IPS-18c (cell line): ENCODE measurements at regions not wholly inside any gene's neighbourhood (a gene's known extent, or its start where the extent isn't known, plus 50 kb on each side); places are given as distances from the start of the nearest gene placed in this dataset.
"Not testable (repeated sequence)": the region's sequence is repeated elsewhere in the genome, so short reads cannot be mapped to it uniquely, and the experiment has no call there.

Experiments
- H3K4me3 ChIP-seq: 2 replicates; pipeline ENCODE4 v1.7.0; 2013; ENCODE audit warnings: low read depth, mild to moderate bottlenecking, low read length, moderate library complexity; ENCODE audit not compliant: insufficient read depth
- H3K9me3 ChIP-seq: one replicate; pipeline ENCODE4 v1.6.1; 2013; ENCODE audit warnings: mild to moderate bottlenecking, low read length, moderate library complexity; ENCODE audit not compliant: control insufficient read depth, insufficient read depth

DNA sequence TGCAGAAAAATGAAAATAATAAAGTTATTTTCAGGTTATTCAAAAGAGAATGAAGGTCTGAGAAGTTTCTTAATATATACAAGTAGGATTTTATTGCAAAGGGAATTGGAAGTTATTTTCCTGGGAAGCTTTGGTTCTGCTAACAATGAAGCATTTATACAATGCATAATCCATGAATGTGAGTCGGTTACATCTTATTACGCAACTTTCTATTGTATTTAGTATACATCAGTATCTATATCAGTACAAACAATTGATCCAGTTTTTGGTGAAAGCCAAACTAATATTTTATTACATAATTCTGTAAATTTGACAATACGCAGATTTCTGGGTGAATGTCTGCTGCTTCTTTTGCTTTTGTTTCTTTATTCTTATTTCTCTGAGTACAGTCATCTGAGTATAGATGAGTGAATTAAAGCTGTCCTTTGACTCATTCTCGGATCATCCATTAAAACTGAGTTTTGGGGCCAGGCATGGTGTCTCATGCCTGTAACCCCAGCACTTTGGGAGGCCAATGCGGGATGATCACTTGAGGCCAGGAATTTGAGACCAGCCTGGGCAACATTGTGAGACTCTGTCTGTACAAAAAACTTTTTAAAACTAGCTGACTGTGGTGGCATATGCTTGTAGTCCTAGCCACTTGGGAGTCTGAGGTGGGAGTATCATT lies 108.5 kb downstream of the SOCS6 start:
- no peaks in the 10 kb centered on the region for H3K9me3 ChIP-seq
- no peak overlapping the region for H3K4me3 ChIP-seq

DNA sequence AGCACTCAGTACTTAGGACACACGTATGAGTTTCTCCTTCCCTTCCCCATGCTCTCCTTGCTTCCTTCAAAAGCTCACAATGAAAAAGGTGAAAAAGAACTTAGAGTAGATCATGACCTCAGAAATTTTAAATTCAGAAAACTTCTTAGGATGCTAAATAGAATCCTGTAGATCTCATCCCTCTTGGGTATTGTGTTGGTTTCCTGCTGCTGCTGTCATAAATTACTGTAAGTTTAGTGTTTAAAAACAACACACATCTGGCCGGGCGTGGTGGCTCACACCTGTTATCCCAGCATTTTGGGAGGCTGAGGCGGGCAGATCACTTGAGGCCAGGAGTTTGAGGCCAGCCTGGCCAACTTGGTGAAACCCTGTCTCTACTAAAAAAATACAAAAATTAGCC lies 106.9 kb downstream of the SOCS6 start:
- not testable (repeated sequence) for H3K9me3 ChIP-seq

DNA sequence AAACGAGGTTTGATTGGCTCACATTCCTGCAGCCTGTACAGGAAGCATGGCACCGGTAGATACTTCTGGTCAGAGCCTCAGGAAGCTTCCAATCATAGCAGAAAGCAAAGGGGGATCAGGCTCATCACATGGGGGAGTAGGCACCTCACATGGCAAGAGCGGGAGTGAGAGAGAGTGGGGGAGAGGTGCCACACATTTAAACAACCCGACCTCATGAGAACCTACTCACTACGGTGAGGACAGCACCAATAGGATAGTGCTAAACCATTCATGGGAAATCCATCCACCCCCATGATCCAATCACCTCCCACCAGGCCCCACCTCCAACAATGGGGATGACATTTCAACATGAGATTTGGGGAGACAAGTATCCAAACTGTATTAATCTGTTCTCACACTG lies 105.8 kb downstream of the SOCS6 start:
- no peaks in the 10 kb centered on the region for H3K9me3 ChIP-seq
- no peak overlapping the region for H3K4me3 ChIP-seq

More for the DNA sequence above, 106.9 kb downstream of the SOCS6 start:
- not testable (repeated sequence) for H3K4me3 ChIP-seq

DNA sequence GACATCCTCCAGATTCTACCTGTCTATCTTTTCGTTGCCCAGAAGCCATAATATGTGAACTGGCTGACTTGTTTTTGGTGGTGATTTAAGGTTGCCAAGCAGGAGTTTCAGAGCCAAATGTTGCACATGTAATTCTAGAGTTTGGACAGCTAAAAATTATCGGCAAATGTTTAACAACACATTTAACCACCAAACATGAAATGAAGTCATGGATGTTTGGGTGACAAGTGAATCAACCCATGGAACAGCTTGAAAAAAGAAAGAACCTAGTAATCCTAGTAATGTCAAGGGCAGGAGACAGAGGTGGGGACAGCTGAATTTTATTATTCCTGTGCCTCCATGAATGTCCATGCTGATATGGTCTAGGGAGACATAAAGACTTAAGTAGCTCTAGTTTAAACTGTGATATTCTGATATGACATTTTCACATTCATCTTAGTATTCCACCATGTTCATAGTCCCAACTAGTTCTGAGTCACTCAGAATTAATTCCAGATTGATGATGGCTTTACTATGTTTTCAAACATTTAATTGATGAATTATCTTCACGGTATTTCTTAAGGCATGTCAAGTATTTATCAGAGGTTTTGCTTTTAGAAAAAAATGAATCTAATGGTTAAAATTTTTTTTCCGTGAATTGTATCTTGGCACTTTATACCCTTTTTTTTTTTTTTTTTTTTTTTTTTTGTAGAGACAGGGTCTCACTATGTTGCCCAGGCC lies 101.7 kb downstream of the SOCS6 start:
- H3K4me3 ChIP-seq: no peak overlapping the region
- H3K9me3 ChIP-seq: no peaks in the 10 kb centered on the region

DNA sequence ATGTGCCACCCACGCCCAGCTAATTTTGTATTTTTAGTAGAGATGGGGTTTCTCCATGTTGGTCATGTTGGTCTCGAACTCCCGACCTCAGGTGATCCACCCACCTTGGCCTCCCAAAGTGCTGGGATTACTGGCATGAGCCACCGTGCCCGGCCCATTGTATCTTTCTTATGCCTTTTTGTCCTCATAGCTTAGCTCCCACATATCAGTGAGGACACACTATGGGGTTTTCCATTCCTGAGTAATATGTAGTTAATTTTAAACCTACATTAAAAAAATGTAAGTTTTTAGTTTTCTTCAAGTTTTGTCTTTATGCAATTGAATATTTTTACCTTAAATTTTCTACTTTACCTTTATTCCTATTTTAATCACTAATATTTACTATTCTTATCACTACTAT lies 100.2 kb downstream of the SOCS6 start:
- not testable (repeated sequence) for H3K9me3 ChIP-seq, H3K4me3 ChIP-seq

DNA sequence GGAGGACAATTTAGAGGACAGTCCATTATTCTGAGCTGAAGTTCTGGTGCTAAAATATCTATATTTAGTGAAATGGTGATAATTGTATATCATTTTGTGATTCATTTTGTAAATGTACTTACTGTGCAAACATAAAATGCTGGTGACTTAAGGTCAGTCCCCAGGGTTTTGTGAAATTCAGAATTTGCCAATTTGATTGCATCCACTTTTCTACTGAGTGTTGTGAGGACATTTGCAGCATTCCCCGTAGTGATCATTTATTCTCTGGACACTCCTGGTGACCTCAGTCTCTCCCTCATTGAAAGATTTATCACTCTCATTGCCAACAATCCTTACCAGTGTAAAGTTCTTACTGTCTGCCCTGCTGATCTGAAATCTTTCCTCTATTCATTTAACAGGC lies 98.2 kb downstream of the SOCS6 start:
- H3K4me3 ChIP-seq: no peak overlapping the region

DNA sequence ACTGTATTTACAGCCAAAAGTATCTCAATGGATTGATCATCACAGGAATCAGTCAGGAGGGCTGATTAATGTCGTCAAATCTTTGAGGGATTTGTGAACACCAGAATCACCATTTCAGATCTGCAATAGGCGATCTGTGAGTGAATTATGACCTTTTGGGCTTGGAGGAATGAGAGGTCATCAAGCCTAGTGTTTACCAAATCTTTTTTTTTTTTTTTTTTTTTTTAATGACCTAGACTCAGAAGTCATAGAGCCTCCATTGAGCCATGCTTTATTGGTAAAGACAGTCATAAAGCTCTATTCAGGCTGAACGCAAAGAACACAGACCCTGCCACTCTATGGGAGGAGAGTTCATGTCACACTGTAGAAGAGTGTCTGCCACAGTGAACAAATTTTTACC lies 97.7 kb downstream of the SOCS6 start:
- Histone ChIP-seq H3K9me3 (no peaks in the 10 kb centered on the region), H3K4me3 (no peak overlapping the region)

More for the DNA sequence above, 98.2 kb downstream of the SOCS6 start:
- H3K9me3 ChIP-seq: no peaks in the 10 kb centered on the region

DNA sequence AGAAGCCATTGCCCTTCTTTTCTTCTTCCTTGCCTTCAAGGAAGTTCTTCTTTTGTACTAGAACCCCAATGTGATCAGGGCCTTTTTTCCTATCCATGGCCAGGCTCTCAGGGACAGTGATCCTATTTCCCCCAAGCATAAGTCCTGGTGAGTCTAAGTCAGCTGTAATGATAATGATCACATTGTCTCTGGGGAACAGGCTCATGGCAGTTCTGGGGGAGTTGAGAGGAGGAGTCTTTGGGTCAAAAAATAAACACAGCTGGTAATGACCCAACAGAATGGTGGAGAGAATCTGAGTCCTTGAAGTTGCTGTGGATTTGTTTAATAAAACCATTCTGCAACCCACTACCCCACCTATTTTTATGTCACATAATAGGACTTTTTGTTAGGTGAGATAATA lies 96.6 kb downstream of the SOCS6 start:
- Histone ChIP-seq H3K4me3 (no peak overlapping the region), H3K9me3 (no peaks in the 10 kb centered on the region)

DNA sequence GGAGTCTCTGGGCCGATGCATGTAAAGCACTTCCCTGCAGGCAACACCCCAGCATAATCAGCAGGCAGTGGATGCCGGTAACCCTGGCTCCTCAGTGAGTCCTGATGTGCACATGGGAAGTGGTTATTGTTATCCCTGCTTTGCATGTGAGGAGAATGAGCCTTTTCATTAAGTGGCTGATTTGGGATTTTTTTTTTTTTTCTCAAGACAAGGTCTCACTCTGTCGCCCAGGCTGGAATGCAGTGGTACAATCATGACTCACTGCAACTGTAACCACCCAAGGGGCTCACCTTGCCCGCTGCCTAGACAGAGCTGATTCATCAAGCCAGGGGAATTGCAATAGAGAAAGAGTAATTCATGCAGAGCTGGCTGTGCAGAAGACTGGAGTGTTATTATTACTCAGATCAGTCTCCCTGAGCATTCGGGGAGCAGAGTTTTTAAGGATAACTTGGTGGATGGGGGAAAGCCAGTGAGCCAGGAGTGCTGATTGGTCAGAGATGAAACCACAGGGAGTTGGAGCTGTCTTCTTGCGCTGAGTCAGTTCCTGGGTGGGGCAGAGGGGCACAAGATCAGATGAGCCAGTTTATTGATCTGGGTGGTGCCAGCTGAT lies 95.4 kb downstream of the SOCS6 start:
- no peaks in the 10 kb centered on the region for H3K9me3 ChIP-seq
- H3K4me3 ChIP-seq: no peak overlapping the region

DNA sequence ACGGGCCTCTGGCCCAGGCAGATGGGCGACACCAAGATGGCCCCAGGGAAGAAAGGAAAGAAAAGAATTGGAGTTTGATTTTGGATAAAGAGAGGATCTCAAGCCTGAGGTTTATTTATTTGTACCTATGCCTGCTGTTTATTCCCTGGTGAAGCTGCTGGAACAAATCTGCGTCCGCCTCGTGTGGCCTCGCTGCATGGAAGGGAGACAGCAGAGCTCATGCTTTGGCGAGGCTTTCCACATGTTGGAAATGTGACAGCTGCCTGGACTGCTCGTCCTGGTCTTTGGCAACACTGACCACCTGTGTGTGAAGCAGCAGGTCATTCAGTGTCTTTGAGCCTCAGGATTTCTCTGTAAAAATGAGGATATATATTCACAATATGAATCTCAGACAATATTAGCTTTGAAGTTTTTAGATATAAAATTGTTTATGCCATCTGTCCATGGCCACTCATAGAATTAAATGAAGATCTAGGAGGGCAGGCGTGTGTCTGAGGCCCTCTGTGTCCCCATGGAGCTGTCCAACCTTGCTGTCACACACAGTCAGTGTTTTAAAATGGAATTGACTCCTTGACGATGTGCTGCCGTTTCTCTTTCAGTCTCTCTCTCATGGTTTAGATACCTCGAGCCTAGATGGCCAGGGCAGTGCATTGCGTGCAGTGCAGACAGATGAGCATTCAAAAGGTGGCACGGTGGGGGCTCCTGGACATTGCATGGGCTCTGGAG lies 94.3 kb downstream of the SOCS6 start:
- no peak overlapping the region for H3K4me3 ChIP-seq
- no peaks in the 10 kb centered on the region for H3K9me3 ChIP-seq

DNA sequence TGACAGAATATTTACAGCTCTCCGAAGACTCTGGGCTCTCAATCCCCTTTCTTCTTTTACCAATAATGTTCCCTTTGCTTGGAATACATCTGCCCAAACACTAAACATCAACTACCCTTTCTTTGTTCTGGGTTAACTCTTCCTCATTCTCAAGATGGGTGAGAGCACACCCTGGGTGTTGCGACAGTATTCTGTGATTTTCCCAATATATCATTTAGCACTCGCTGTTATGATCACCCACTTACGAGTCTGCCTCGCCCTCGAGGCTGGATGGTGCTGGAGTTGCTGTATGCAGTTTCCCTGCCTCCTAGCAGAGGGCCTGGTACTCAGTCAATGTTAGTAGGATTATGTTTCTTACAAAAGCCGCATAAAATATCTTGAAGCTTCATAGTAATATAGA lies 93.2 kb downstream of the SOCS6 start:
- no peak overlapping the region for H3K4me3 ChIP-seq
- no peaks in the 10 kb centered on the region for H3K9me3 ChIP-seq

DNA sequence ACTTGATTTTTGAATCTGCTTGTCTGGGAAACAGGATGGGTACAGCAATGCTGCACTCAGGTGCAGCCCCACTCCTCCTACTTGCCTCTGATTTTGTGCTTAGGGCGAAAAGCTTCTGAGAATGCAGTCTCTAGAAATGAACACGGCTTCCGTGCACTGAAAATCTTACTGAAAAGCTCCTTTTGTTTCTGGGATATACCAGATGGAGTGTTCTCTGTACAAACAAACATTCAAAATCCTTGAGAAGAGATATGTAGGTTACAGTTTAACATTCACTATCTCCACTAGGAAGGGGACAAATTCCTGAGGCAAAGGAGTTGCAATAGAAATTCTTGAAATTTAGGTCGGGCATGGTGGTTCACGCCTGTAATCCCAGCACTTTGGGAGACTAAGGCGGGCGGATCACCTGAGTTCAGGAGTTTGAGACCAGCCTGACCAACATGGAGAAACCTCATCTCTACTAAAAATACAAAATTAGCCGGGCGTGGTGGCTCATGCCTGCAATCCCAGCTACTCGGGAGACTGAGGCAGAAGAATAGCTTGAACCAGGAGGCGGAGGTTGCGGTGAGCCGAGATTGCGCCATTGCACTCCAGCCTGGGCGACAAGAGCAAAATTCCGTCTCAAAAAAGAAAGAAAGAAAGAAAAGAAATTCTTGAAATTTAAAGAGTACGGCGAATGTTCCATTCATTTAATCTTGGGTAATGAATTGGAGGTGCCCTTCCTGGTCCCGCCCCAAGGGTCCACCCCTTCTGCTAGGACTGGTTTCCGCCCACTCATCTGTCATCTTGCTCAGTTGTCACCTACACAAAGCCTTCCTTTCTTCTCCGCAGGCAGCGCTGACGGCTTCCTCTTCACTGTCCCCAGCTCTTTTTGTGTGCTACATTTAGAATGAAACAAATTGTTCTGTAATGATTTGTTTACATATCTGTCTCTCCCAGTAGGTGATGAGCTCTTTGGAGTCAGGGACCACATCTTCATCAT lies 92.4 kb downstream of the SOCS6 start:
- no peaks in the 10 kb centered on the region for H3K9me3 ChIP-seq

More for the DNA sequence above, 92.4 kb downstream of the SOCS6 start:
- H3K4me3 ChIP-seq: no peak overlapping the region
